ENCODE measurements at regions not wholly inside any gene's neighbourhood (a gene's known extent, or its start where the extent isn't known, plus 50 kb on each side); places are given as distances from the start of the nearest gene placed in this dataset.
"Not testable (repeated sequence)": the region's sequence is repeated elsewhere in the genome, so short reads cannot be mapped to it uniquely, and the experiment has no call there.

GRCh38 chr14:105713836-105714235 lies 187.5 kb downstream of the TMEM121 start:
- not testable (repeated sequence) for TF ChIP-seq POLR2AphosphoS5, CTCF, POLR2A, EP300 (IDR thresholded peaks at IDR 0.05)
